Activated CD4-positive, alpha-beta T cell treated with anti-CD3 and anti-CD28 coated beads, Interleukin-2, amount 10 ng/mL, durations not matched to agents 7 days and 5 days (primary cell): ENCODE measurements at regions not wholly inside any gene's neighbourhood (a gene's known extent, or its start where the extent isn't known, plus 50 kb on each side); places are given as distances from the start of the nearest gene placed in this dataset.
A peak's percentile ranks its signal among the peaks of the same experiment; 100 is the strongest.
"Not testable (repeated sequence)": the region's sequence is repeated elsewhere in the genome, so short reads cannot be mapped to it uniquely, and the experiment has no call there.

ENCODE experiments used
- CTCF ChIA-PET: fragments of 350-600 bp; sonication (Branson Sonifier 250); formaldehyde crosslinking; loops from one replicate; lab custom pipeline; 2021; ENCODE audit warnings: antibody characterized with exemption; lab: Charles Lee
- POLR2A ChIA-PET: fragments of 350-600 bp; sonication (Branson Sonifier 250); formaldehyde crosslinking; loops from one replicate; lab custom pipeline; 2021; ENCODE audit warnings: antibody characterized with exemption; lab: Charles Lee
- DNase-seq: peaks from one replicate; pipeline ENCODE4 v3.0.0-alpha.2; 2020
- H3K27ac Mint-ChIP-seq: one replicate; pipeline ENCODE4 v1.8.0; 2021; ENCODE audit warnings: mild to moderate bottlenecking, moderate library complexity, mixed read lengths
- H3K27me3 Mint-ChIP-seq: one replicate; pipeline ENCODE4 v1.8.0; 2021; ENCODE audit warnings: mixed read lengths
- H3K36me3 Mint-ChIP-seq: one replicate; pipeline ENCODE4 v1.8.0; 2021; ENCODE audit warnings: low read depth, mixed read lengths
- H3K4me1 Mint-ChIP-seq: one replicate; pipeline ENCODE4 v1.8.0; 2021; ENCODE audit warnings: mixed read lengths
- H3K4me3 Mint-ChIP-seq: one replicate; pipeline ENCODE4 v1.8.0; 2021; ENCODE audit warnings: mild to moderate bottlenecking, moderate library complexity, mixed read lengths
- H3K9me3 Mint-ChIP-seq: one replicate; pipeline ENCODE4 v1.8.0; 2021; ENCODE audit warnings: mixed read lengths

DNA sequence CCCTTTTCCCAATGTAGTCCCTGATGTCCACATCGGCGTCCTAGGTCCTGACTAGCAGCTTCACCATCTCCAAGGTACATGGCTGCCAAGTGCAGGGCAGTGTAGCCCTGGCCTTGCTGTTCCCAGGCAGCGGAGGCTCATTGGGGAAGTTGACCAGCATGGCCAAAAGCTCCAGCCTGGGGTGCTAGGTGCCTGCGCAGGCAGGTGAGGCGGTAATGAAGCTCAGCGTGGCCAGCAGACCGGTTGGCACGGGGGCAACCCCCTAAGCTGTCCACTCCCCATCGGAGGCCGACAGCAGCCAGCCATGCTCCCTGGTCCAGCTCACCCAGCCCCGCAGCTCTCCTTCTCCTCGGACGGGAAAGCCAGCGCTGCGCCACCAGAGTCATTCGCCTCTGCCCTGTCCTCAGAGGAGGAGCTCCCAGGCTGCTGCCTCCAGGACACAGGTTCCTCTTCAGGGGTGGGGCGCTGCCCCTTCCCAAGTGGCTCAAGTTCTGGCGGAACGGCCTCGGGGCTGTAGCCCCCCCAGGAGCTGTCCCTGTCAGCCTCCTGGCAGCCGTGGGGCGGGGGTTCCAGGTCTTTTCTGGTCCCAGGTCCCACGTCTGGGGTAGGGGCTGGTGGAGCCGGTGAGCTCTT is 1218.2 kb downstream of the FOXD4L5 start:
- no peak overlapping the region for H3K4me3 Mint-ChIP-seq
- H3K27ac Mint-ChIP-seq, result no peak overlapping the region
- no peaks in the 10 kb centered on the region for H3K4me1 Mint-ChIP-seq
- H3K9me3 Mint-ChIP-seq, result peaks cover 8% of the 10 kb centered on the region
- no peak for DNase-seq
- H3K27me3 Mint-ChIP-seq, result no peaks in the 10 kb centered on the region
- ChIA-PET CTCF (no interaction called here), POLR2A (no interaction called here)
- no peaks in the 10 kb centered on the region for H3K36me3 Mint-ChIP-seq

DNA sequence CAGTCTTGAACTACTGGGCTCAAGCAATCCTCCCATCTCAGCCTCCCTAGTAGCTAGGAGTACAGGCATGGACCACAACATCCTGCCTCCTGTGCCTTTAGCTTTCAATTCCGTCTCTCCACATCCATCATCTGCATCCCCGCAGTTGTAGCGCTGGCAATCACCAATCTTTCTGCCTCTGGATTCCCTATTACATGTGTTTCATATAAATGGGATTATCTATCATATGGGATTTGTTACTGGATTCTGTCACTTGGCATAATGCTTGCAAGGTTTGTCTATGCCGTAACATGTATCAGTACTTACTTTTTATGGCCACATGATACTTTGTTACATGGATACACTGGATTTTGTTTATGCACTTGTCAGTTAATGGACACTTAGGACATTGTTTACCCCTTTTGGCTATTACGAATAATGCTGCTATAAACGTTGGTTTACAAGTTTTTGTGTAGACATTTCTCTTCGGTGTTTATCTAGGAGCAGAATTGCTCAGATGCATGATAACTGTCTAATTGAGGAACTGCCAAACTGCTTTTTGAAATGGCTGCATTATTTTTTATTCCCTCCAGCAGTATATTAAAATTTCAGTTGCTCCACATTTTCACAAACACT is 1223.9 kb downstream of the FOXD4L5 start:
- ChIA-PET POLR2A (no interaction called here), CTCF (no interaction called here)
- H3K36me3 Mint-ChIP-seq, result no peaks in the 10 kb centered on the region
- H3K27ac Mint-ChIP-seq, result no peak overlapping the region
- no peaks in the 10 kb centered on the region for H3K4me1 Mint-ChIP-seq
- H3K9me3 Mint-ChIP-seq, result peaks cover 12% of the 10 kb centered on the region
- no peak overlapping the region for H3K4me3 Mint-ChIP-seq
- no peaks in the 10 kb centered on the region for H3K27me3 Mint-ChIP-seq
- no peak for DNase-seq

GRCh38 chr9:64058070-64058469 is 1226.9 kb downstream of the FOXD4L5 start:
- DNase-seq, H3K27me3 Mint-ChIP-seq, H3K4me3 Mint-ChIP-seq, H3K27ac Mint-ChIP-seq, H3K36me3 Mint-ChIP-seq, POLR2A ChIA-PET, H3K9me3 Mint-ChIP-seq, CTCF ChIA-PET, H3K4me1 Mint-ChIP-seq: not testable (repeated sequence)

DNA sequence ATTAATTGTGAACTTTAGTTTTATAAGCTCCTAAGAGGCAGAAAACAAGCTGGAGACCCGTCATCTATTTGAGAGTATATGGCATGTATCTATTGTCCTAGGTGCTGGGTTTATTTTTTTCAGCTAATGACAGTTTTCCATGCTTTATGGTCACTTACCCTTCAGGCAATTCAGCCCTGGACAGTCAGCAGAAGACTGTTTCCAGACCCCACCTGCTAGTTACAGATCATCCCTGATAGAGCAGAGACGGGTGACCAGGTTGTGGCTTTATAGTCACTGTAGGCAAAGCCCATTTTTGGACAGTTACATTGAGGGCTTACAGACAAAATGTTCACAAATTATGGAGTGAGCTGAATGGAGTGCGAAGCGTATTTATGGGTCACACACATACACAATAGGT is 1227.5 kb downstream of the FOXD4L5 start:
- Mint-ChIP-seq H3K36me3 (no peaks in the 10 kb centered on the region), H3K27ac (no peak overlapping the region), H3K27me3 (no peaks in the 10 kb centered on the region), H3K9me3 (peaks cover 4% of the 10 kb centered on the region), H3K4me3 (no peak overlapping the region), H3K4me1 (no peaks in the 10 kb centered on the region)
- no peak for DNase-seq
- CTCF ChIA-PET, result no interaction called here
- POLR2A ChIA-PET, result no interaction called here

GRCh38 chr9:64028925-64029324 is 1256.1 kb downstream of the FOXD4L5 start:
- CTCF ChIA-PET, H3K4me3 Mint-ChIP-seq, DNase-seq, H3K27ac Mint-ChIP-seq, H3K9me3 Mint-ChIP-seq, H3K36me3 Mint-ChIP-seq, H3K4me1 Mint-ChIP-seq, POLR2A ChIA-PET, H3K27me3 Mint-ChIP-seq: not testable (repeated sequence)

DNA sequence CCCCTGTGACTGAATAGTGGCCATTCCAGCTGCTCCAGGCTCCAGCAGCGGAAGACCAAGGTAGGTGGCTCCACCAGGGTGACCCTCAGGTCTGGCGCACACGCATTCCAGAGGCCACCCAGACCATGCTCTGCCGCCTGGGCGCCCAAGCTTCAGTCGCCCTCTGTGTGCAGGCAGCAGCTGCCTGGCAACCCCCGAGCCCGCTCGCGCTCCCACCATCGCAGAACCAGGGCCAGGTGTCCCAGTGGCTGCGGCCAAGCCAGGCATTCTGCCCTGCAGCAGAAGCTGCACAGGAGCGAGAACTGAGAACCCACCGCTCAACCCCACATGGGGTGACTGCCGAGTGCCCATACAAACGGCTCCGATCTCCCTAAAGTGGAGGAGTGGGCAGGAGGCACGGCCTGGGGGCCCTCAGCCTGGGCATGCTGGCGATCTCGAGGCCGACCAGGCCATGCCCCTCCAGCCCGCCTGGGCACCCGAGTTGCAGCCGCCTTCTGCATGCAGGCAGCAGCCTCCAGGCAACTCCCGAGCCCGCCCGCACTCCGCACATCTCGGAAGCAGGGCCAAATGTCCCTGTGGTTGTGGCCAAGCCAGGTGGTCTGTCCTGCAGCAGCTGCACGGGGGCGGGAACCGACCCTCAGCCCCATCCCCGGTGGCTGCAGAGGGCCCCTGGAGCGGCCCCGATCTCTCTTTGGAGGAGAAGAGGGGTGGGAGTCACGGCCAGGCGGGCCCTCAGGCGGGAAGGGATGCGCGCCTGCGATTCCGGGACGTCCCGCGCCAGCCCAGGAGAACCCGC is 1264.1 kb downstream of the FOXD4L5 start:
- CTCF ChIA-PET, H3K4me3 Mint-ChIP-seq, DNase-seq, H3K36me3 Mint-ChIP-seq, H3K27ac Mint-ChIP-seq, POLR2A ChIA-PET, H3K27me3 Mint-ChIP-seq, H3K4me1 Mint-ChIP-seq, H3K9me3 Mint-ChIP-seq: not testable (repeated sequence)

DNA sequence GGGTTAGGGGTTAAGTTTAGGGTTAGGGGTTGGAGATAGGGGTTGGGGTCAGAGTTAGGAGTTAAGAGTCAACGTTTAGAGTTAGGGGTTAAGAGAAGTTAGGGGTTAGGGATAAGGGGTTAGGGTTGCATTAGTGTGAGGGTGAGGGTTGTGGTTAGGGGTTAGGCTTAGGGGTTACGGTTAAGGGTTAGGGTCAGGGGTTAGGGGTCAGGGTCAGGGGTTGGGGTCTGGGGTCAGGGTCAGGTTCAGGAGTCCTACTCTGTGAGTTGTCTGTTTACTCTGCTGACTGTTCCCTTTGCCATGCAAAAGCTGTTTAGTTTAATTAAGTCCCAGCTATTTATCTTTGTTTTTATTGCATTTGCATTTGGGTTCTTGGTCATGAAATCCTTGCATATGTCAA is 1267.3 kb downstream of the FOXD4L5 start:
- H3K36me3 Mint-ChIP-seq, CTCF ChIA-PET, DNase-seq, H3K27ac Mint-ChIP-seq, H3K9me3 Mint-ChIP-seq, H3K4me1 Mint-ChIP-seq, H3K27me3 Mint-ChIP-seq, POLR2A ChIA-PET, H3K4me3 Mint-ChIP-seq: not testable (repeated sequence)

GRCh38 chr9:64016845-64017406 is 1268.1 kb downstream of the FOXD4L5 start:
- H3K27ac Mint-ChIP-seq, H3K9me3 Mint-ChIP-seq, POLR2A ChIA-PET, H3K36me3 Mint-ChIP-seq, H3K4me1 Mint-ChIP-seq, H3K27me3 Mint-ChIP-seq, CTCF ChIA-PET: not testable (repeated sequence)
- DNase-seq, result peak; percentile 17
- peak overlapping the region; percentile 55 for H3K4me3 Mint-ChIP-seq

GRCh38 chr9:64016246-64016645 is 1268.8 kb downstream of the FOXD4L5 start:
- H3K36me3 Mint-ChIP-seq, POLR2A ChIA-PET, H3K27me3 Mint-ChIP-seq, CTCF ChIA-PET, DNase-seq, H3K9me3 Mint-ChIP-seq, H3K27ac Mint-ChIP-seq, H3K4me1 Mint-ChIP-seq: not testable (repeated sequence)
- peak overlapping the region; percentile 41 for H3K4me3 Mint-ChIP-seq

DNA sequence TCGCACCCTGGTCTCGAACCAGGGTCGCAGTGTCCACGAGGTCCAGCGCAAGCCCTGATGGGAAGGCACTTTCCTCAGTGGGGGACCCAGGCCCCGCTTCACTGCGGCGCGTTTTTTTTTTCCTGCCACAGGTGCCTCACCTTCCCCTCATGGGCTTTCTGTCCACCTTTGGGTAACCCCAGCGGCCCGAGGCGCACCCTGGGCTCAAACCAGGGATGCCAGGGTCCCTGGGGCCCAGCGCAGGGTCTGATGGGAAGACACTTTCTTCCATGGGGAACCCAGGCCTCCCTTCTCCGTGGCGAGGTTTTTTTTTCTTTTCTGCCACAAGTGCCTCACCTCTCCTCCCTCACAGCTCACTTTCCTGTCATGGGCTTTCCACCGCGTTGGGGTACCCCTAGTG is 1269.9 kb downstream of the FOXD4L5 start:
- DNase-seq, result no peak
- no peaks in the 10 kb centered on the region for H3K4me1 Mint-ChIP-seq
- peaks cover under 1% of the 10 kb centered on the region for H3K9me3 Mint-ChIP-seq
- no peak overlapping the region for H3K4me3 Mint-ChIP-seq
- H3K36me3 Mint-ChIP-seq, result no peaks in the 10 kb centered on the region
- ChIA-PET POLR2A (no interaction called here), CTCF (no interaction called here)
- no peaks in the 10 kb centered on the region for H3K27me3 Mint-ChIP-seq
- H3K27ac Mint-ChIP-seq, result no peak overlapping the region

DNA sequence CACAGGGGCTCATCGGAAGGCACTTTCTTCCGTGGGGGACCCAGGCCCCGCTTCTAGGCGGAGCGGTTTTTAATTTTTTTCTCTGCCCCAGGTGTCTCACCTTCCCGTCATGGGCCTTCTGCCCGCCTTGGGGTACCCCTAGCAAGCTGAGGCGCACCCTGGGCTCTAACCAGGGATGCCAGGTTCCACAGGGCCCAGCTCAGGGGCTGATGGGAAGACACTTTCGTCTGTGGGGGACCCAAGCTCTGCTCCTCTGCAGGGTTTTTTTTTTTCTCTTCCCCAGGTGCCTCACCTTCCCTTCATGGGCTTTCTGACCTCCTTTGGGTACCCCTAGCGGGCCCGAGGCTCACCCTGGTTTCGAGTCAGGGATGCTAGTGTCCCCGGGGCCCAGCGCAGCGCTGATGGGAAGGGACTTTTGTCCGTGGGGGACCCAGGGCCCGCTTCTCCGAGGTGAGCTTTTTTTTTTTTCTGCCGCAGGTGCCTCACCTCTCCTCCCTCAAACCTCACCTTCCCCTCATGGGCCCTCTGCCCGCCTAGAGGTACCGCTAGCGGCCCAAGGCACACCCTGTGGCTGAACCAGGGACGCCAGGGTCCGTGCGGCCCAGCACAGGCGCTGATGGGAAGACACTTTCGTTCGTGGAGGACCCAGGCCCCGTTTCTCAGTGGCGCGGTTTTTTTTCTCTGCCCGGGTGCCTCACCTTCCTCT is 1270.5 kb downstream of the FOXD4L5 start:
- H3K36me3 Mint-ChIP-seq, H3K27me3 Mint-ChIP-seq, POLR2A ChIA-PET, CTCF ChIA-PET, H3K4me1 Mint-ChIP-seq, H3K4me3 Mint-ChIP-seq, H3K27ac Mint-ChIP-seq, H3K9me3 Mint-ChIP-seq, DNase-seq: not testable (repeated sequence)

- H3K27ac Mint-ChIP-seq, H3K4me3 Mint-ChIP-seq, DNase-seq, POLR2A ChIA-PET, H3K27me3 Mint-ChIP-seq, H3K4me1 Mint-ChIP-seq, H3K9me3 Mint-ChIP-seq, CTCF ChIA-PET, H3K36me3 Mint-ChIP-seq: not testable (repeated sequence)
Observed at GRCh38 chr9:64013122-64013521, 1271.9 kb downstream of the FOXD4L5 start.

DNA sequence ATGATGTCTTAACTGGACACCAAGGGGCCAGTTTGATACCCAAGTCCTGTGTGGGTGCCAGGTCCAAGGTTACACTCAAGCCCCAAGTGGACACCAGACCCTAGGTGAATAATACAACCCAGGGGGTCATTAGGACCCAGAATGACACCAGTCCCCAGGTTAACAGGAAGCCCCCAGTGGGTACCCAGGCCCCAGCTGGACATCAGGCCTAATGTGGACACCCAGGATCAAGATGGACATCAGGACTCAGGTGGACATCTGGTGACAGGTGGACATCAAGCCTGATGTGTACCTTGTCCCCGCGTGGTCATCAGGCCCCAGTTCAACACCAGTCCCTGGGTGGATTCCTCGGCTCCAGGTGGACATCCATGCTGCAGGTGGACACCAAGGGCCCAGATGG is 1273.0 kb downstream of the FOXD4L5 start:
- POLR2A ChIA-PET, H3K27ac Mint-ChIP-seq, H3K9me3 Mint-ChIP-seq, H3K27me3 Mint-ChIP-seq, CTCF ChIA-PET, H3K36me3 Mint-ChIP-seq, H3K4me3 Mint-ChIP-seq, DNase-seq, H3K4me1 Mint-ChIP-seq: not testable (repeated sequence)
